Activated CD8-positive, alpha-beta T cell treated with anti-CD3 and anti-CD28 coated beads for 36 hours (primary cell): ENCODE measurements at regions not wholly inside any gene's neighbourhood (a gene's known extent, or its start where the extent isn't known, plus 50 kb on each side); places are given as distances from the start of the nearest gene placed in this dataset.

Experiments
- ATAC-seq: fragments of 200-7000 bp; cut with Tn5 transposase; one replicate; pipeline ENCODE4 v1.10.0; 2021; ENCODE audit warnings: mild to moderate bottlenecking, moderate library complexity
- CTCF ChIA-PET: fragments of 350-600 bp; sonication (Branson Sonifier 250); formaldehyde crosslinking; loops from one replicate; lab custom pipeline; 2021; ENCODE audit warnings: antibody characterized with exemption; lab: Charles Lee
- POLR2A ChIA-PET: fragments of 350-600 bp; sonication (Branson Sonifier 250); formaldehyde crosslinking; loops from one replicate; lab custom pipeline; 2021; ENCODE audit warnings: antibody characterized with exemption; lab: Charles Lee
- DNase-seq: peaks from one replicate; pipeline ENCODE4 v3.0.0-alpha.2; 2020
- H3K27ac Mint-ChIP-seq: one replicate; pipeline ENCODE4 v1.8.0; 2021; ENCODE audit warnings: mild to moderate bottlenecking, mixed read lengths
- H3K27me3 Mint-ChIP-seq: one replicate; pipeline ENCODE4 v1.8.0; 2021; ENCODE audit warnings: mixed read lengths
- H3K36me3 Mint-ChIP-seq: one replicate; pipeline ENCODE4 v1.8.0; 2021; ENCODE audit warnings: low read depth, mixed read lengths
- H3K4me1 Mint-ChIP-seq: one replicate; pipeline ENCODE4 v1.8.0; 2021; ENCODE audit warnings: low read depth, mixed read lengths
- H3K4me3 Mint-ChIP-seq: one replicate; pipeline ENCODE4 v1.8.0; 2021; ENCODE audit warnings: mild to moderate bottlenecking, moderate library complexity, mixed read lengths
- H3K9me3 Mint-ChIP-seq: one replicate; pipeline ENCODE4 v1.8.0; 2021; ENCODE audit warnings: mixed read lengths
- intact Hi-C: fragments of 100-400 bp; cut with micrococcal nuclease; formaldehyde crosslinking; loops from one replicate; pipeline ENCODE4 v1.10.0; 2022
- TF ChIP-seq, protein P1 (sequence below): fragments of 200-600 bp; IDR thresholded peaks from one replicate; pipeline ENCODE4 v1.8.0; 2022; ENCODE audit warnings: antibody characterized with exemption, mild to moderate bottlenecking

DNA sequence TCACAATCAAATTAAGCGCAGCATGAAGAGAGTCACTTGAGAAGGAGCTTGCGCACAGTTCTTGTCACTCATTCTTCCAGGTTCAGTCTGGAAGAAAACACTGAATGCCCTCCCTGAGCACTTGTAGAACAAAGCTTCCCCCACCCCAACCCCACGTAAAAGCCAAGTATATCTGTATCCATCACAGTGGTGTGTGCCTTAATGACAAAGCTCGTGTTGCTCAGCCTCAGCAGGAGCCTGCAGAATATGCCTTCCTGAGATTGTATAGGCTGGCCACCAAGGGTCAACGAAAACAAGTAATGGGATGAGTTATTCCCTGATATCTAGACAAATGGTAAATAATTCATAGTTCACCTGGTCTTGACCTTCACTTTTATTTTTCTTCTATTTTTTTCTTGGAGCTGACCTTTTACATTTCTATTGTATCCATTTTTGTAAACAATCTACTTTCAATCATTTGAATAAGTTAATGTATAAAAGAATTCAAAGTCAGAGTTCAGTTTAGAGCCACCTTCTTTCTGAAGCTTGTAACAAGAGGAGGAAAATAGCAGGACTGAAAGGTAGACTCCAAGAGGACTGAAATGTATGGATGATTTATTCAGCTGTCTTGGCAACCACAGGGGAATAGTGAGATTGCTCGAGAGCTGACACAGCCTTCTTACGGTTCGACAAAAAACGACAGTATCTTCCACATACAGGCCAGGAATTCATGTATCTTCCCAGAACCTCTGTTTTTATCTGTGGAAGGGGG is 405.5 kb upstream of the TPM1 start:
- no peak for DNase-seq
- POLR2A ChIA-PET, result no interaction called here

DNA sequence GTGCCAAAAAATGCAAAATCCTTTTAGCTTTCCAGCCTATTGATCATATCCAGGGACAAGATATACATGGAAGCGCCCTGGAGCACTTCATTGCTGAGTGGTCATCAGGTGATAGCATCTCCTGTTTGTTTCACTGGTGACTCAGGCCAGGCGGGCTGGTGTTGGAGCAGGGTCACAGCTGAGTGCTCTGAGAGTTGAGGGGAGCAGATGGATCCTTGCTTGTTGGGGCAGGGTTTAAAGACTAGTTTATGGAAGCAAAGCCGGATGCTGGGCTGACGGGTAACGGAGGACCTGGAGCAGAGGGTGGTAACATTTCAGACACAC is 405.0 kb upstream of the TPM1 start:
- ChIA-PET CTCF (no interaction called here), POLR2A (no interaction called here)
- DNase-seq (no peak), ATAC-seq (no peak)
- TF ChIP-seq, protein P1, sequence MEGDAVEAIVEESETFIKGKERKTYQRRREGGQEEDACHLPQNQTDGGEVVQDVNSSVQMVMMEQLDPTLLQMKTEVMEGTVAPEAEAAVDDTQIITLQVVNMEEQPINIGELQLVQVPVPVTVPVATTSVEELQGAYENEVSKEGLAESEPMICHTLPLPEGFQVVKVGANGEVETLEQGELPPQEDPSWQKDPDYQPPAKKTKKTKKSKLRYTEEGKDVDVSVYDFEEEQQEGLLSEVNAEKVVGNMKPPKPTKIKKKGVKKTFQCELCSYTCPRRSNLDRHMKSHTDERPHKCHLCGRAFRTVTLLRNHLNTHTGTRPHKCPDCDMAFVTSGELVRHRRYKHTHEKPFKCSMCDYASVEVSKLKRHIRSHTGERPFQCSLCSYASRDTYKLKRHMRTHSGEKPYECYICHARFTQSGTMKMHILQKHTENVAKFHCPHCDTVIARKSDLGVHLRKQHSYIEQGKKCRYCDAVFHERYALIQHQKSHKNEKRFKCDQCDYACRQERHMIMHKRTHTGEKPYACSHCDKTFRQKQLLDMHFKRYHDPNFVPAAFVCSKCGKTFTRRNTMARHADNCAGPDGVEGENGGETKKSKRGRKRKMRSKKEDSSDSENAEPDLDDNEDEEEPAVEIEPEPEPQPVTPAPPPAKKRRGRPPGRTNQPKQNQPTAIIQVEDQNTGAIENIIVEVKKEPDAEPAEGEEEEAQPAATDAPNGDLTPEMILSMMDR, result no peak
- Mint-ChIP-seq H3K27ac (no peak overlapping the region), H3K9me3 (no peaks in the 10 kb centered on the region), H3K4me3 (no peak overlapping the region), H3K36me3 (no peaks in the 10 kb centered on the region), H3K27me3 (peaks cover 9% of the 10 kb centered on the region), H3K4me1 (no peaks in the 10 kb centered on the region)
- intact Hi-C loops, result no loop called here

More for the DNA sequence above, 405.5 kb upstream of the TPM1 start:
- intact Hi-C loops, result no loop called here
- Mint-ChIP-seq H3K27me3 (peaks cover 9% of the 10 kb centered on the region), H3K27ac (no peak overlapping the region), H3K4me3 (no peak overlapping the region), H3K36me3 (no peaks in the 10 kb centered on the region), H3K9me3 (no peaks in the 10 kb centered on the region), H3K4me1 (no peaks in the 10 kb centered on the region)
- CTCF ChIA-PET, result no interaction called here
- no peak for ATAC-seq
- TF ChIP-seq, protein P1, result no peak

DNA sequence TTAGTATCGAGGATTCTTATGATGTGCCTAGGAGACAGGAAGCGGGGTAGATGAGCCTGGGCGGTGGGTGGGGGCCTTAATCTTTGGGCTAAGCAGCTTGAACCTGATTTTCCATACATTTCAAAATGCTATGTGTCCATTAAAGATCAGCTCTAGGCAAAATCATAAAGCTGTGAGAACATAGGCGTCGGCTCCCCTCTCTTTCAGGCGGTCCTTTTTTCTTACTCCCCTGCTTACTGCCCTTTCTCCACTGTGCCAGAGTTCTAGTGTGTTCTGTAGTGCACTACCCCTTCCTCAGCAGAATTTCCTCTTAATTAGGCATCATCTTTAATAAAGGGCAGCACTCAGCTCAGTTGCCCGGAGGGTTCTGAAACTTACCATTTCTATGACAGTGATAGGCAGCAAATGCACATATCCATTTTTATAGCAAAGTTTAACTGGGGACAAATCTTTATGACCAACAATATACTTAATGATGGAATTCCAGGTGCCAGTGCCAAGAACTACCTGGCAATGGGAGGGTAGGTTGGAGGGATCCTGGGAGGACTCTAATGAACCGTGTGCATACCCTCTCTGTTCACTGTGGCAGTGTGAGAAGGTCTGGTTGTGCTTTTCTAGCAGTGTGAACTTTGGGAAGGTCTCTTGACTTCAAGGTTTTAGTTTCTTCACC is 404.5 kb upstream of the TPM1 start:
- Mint-ChIP-seq H3K9me3 (no peaks in the 10 kb centered on the region), H3K27me3 (peaks cover 9% of the 10 kb centered on the region), H3K27ac (no peak overlapping the region), H3K4me3 (no peak overlapping the region), H3K4me1 (no peaks in the 10 kb centered on the region), H3K36me3 (no peaks in the 10 kb centered on the region)
- TF ChIP-seq, protein P1, result no peak
- ATAC-seq (no peak), DNase-seq (no peak)
- ChIA-PET POLR2A (no interaction called here), CTCF (no interaction called here)
- intact Hi-C loops, result no loop called here

DNA sequence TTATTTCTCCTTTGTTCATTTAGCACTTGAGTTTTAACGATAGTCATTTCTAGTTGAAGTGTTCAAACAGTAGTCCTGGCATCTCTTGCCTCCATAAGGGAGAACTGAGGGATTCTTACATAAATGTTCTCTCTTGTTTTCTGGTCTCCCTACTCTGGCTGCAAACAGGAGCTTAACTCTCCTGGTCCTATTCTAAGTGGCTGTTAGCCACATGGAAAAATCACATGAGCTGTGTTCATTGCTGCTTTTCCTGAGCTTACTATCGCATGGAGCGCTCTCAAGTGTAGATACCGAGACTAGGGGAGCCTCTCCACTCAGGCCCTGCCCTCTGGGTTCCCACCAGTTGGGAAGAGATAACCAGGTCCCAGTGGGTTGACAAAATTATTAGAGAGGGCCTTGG is 403.1 kb upstream of the TPM1 start:
- peaks cover 9% of the 10 kb centered on the region for H3K27me3 Mint-ChIP-seq
- no peaks in the 10 kb centered on the region for H3K36me3 Mint-ChIP-seq
- ChIA-PET CTCF (no interaction called here), POLR2A (no interaction called here)
- H3K9me3 Mint-ChIP-seq, result no peaks in the 10 kb centered on the region
- intact Hi-C loops, result no loop called here
- ATAC-seq, result no peak
- H3K4me1 Mint-ChIP-seq, result no peaks in the 10 kb centered on the region
- no peak overlapping the region for H3K27ac Mint-ChIP-seq
- H3K4me3 Mint-ChIP-seq, result no peak overlapping the region
- DNase-seq, result no peak
- TF ChIP-seq, protein P1, result no peak

DNA sequence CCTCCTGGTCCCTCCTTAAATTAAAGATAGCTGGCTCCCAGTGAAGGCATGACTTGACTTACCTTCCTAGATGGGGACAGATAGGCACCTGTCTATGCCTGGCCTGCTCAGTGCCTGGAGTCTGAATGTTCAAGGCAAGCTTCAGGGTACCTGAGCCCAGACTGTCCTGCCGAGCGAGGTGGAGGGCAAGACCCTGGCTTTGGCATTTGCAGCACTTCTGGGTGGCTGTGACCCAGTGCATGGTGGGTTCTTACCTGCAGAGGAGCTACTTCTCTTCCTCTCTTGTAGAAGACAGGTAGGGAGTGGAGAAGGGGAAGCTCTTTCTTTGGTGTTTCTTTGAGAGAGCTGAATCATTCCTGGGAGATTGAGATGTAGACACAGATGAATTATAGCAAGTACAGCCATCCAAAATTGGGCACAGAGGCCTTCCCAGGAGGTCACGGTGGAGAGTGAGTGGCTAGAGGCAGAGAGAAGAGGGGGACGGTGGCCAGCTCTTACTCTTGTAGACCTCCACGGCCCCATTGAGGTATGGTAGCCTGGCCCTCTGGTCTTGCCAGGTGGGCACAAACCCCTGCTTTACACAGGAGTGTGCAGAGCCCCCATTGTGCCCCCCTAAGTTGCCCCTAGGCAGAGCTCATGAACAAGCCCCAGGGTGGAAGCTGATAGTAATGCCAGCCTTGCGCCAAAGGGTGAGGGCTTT is 402.5 kb upstream of the TPM1 start:
- Mint-ChIP-seq H3K4me3 (no peak overlapping the region), H3K36me3 (no peaks in the 10 kb centered on the region), H3K4me1 (no peaks in the 10 kb centered on the region), H3K27ac (no peak overlapping the region), H3K27me3 (peaks cover 9% of the 10 kb centered on the region), H3K9me3 (no peaks in the 10 kb centered on the region)
- intact Hi-C loops, result no loop called here
- TF ChIP-seq, protein P1, result no peak
- CTCF ChIA-PET, result no interaction called here
- POLR2A ChIA-PET, result interaction anchor here (0.7 kb wide), 1 partner anchor 24 kb away, joined by 3 read pairs; no protein-coding TSS in a partner anchor
- DNase-seq (no peak), ATAC-seq (no peak)
